HCT116 (cell line): ENCODE measurements at regions not wholly inside any gene's neighbourhood (a gene's known extent, or its start where the extent isn't known, plus 50 kb on each side); places are given as distances from the start of the nearest gene placed in this dataset.

Experiments used
- ATAC-seq: fragments of 200-7000 bp; cut with Tn5 transposase; 2 replicates; pipeline ENCODE4 v1.9.1; 2020; ENCODE audit warnings: mild to moderate bottlenecking, moderate library complexity
- BruUV-seq: library from RNA; stranded (reverse); fragments of 400-500 nt; replicated peaks from 2 replicates; lab custom pipeline; 2021; lab: Mats Ljungman, UMichigan
- CTCF ChIA-PET: fragments of 300-600 bp; sonication (Branson Sonifier 250); formaldehyde crosslinking; loops from one replicate; lab custom pipeline; 2021; ENCODE audit warnings: antibody characterized with exemption; lab: Charles Lee
- POLR2A ChIA-PET: fragments of 300-600, 350-600 bp; sonication (Branson Sonifier 250); formaldehyde crosslinking; loops from one replicate; lab custom pipeline; 2021; ENCODE audit warnings: antibody characterized with exemption; lab: Charles Lee
- RAD21 ChIA-PET, 2 experiments: fragments of 300-600 bp; sonication (Branson Sonifier 250); formaldehyde crosslinking; loops; one replicate each; lab custom pipeline; 2023; ENCODE audit warnings: low total read pairs in 2 of 2; ENCODE audit not compliant: uncharacterized antibody in 2 of 2, unreplicated experiment in 2 of 2, low non-redundant PET in 1 of 2; lab: Charles Lee
- DNase-seq: peaks from one replicate; pipeline ENCODE4 v3.0.0-alpha.2; 2010; ENCODE audit warnings: low read depth, low spot score
- H2AFZ ChIP-seq: fragments of 200-600 bp; shearing (Covaris generic), sonication (generic); 2 replicates; pipeline ENCODE4 v1.6.1; 2017; ENCODE audit warnings: low read depth, mixed run types, mixed read lengths, antibody characterized with exemption, low read length; ENCODE audit not compliant: poor library complexity, severe bottlenecking
- H3K27ac ChIP-seq: 2 replicates; pipeline ENCODE4 v1.5.1; 2012; ENCODE audit warnings: low read depth, low read length
- H3K27me3 ChIP-seq: fragments of 200-600 bp; sonication (generic); 2 replicates; pipeline ENCODE4 v1.6.1; 2016; ENCODE audit warnings: mixed run types, low read length, mixed read lengths; ENCODE audit not compliant: insufficient read depth
- H3K36me3 ChIP-seq, 2 experiments: fragments of 200-500 bp in 1 of 2; fragments of 200-600 bp in 1 of 2; sonication (Bioruptor generic) in 1 of 2; sonication (generic) in 1 of 2; 2 replicates each; pipeline versions ENCODE4 v1.5.1 to v1.6.1; 2014 to 2016; ENCODE audit warnings: low read length in 2 of 2, inconsistent platforms in 1 of 2, mixed read lengths in 1 of 2, mixed run types in 1 of 2; ENCODE audit not compliant: insufficient read depth in 2 of 2, control insufficient read depth in 1 of 2
- H3K4me1 ChIP-seq, 2 experiments: fragments of 200-600 bp in 1 of 2; sonication (generic) in 1 of 2; 2 replicates each; pipeline versions ENCODE4 v1.5.1 to v1.6.1; 2012 to 2017; ENCODE audit warnings: low read length in 2 of 2, inconsistent platforms in 1 of 2, mild to moderate bottlenecking in 1 of 2, mixed read lengths in 1 of 2, mixed run types in 1 of 2, moderate library complexity in 1 of 2; ENCODE audit not compliant: insufficient read depth in 2 of 2, control insufficient read depth in 1 of 2
- H3K4me2 ChIP-seq: fragments of 200-600 bp; sonication (generic); 2 replicates; pipeline ENCODE4 v1.6.1; 2017; ENCODE audit warnings: mixed run types, low read length, mixed read lengths
- H3K4me3 ChIP-seq, 2 experiments: fragments of 200-600 bp in 1 of 2; sonication (generic) in 1 of 2; replicated peaks in 1 of 2; 2 replicates each; pipeline ENCODE4 v1.5.1; 2011 to 2016; ENCODE audit warnings: low read length in 2 of 2, control low read depth in 1 of 2, low read depth in 1 of 2, mild to moderate bottlenecking in 1 of 2, mixed read lengths in 1 of 2, mixed run types in 1 of 2
- H3K79me2 ChIP-seq: fragments of 200-600 bp; sonication (generic); 2 replicates; pipeline ENCODE4 v1.6.1; 2017; ENCODE audit warnings: mild to moderate bottlenecking, mixed run types, low read length, moderate library complexity, mixed read lengths; ENCODE audit not compliant: insufficient read depth
- H3K9ac ChIP-seq: fragments of 200-600 bp; sonication (generic); 2 replicates; pipeline ENCODE4 v1.6.1; 2016; ENCODE audit warnings: low read length, mixed read lengths
- H3K9me2 ChIP-seq: fragments of 200-600 bp; sonication (generic), shearing (Covaris generic); 2 replicates; pipeline ENCODE4 v1.6.1; 2017; ENCODE audit warnings: mixed run types, mild to moderate bottlenecking, moderate library complexity; ENCODE audit not compliant: insufficient read depth
- H3K9me3 ChIP-seq, 2 experiments: fragments of 200-500 bp in 1 of 2; fragments of 200-600 bp in 1 of 2; sonication (Bioruptor generic) in 1 of 2; sonication (generic) in 1 of 2; 2 replicates each; pipeline ENCODE4 v1.6.1; 2014 to 2017; ENCODE audit warnings: low read length in 2 of 2, mixed read lengths in 2 of 2, inconsistent platforms in 1 of 2, low read depth in 1 of 2, mild to moderate bottlenecking in 1 of 2, mixed run types in 1 of 2, moderate library complexity in 1 of 2; ENCODE audit not compliant: control insufficient read depth in 1 of 2, insufficient read depth in 1 of 2
- H4K20me1 ChIP-seq: fragments of 200-600 bp; sonication (generic), shearing (Covaris generic); 2 replicates; pipeline ENCODE4 v1.6.1; 2017; ENCODE audit warnings: mixed run types, mild to moderate bottlenecking, moderate library complexity; ENCODE audit not compliant: insufficient read depth
- ATF3 ChIP-seq: IDR thresholded peaks from 2 replicates; pipeline ENCODE4 v1.6.1; 2012
- CBX3 ChIP-seq: IDR thresholded peaks from 2 replicates; pipeline ENCODE4 v1.6.1; 2012; ENCODE audit warnings: low read depth
- CEBPB ChIP-seq: IDR thresholded peaks from 2 replicates; pipeline ENCODE4 v1.6.1; 2012; ENCODE audit warnings: low read depth
- EGR1 ChIP-seq: IDR thresholded peaks from 2 replicates; pipeline ENCODE4 v1.6.1; 2012; ENCODE audit warnings: low read depth
- ELF1 ChIP-seq: IDR thresholded peaks from 2 replicates; pipeline ENCODE4 v1.6.1; 2012; ENCODE audit warnings: low read depth, borderline replicate concordance
- EZH2 ChIP-seq: fragments of 200-600 bp; sonication (generic); IDR thresholded peaks from 2 replicates; pipeline ENCODE4 v1.6.1; 2017; ENCODE audit warnings: antibody characterized with exemption, mixed run types
- EZH2phosphoT487 ChIP-seq: fragments of 200-600 bp; IDR thresholded peaks from 2 replicates; pipeline ENCODE4 v1.6.1; 2018; ENCODE audit warnings: antibody characterized with exemption, borderline replicate concordance
- FOSL1 ChIP-seq: IDR thresholded peaks from 2 replicates; pipeline ENCODE4 v1.6.1; 2012; ENCODE audit warnings: low read depth
- JUND ChIP-seq: IDR thresholded peaks from 2 replicates; pipeline ENCODE4 v1.6.1; 2012
- MAX ChIP-seq: IDR thresholded peaks from 2 replicates; pipeline ENCODE4 v1.6.1; 2012
- POLR2A ChIP-seq: IDR thresholded peaks from 2 replicates; pipeline ENCODE4 v1.7.0; 2011; ENCODE audit warnings: borderline replicate concordance; ENCODE audit not compliant: insufficient read depth, insufficient read length; ENCODE audit errors: extremely low read depth
- REST ChIP-seq: IDR thresholded peaks from 2 replicates; pipeline ENCODE4 v1.6.1; 2012; ENCODE audit warnings: low read depth
- SIN3A ChIP-seq: IDR thresholded peaks from 2 replicates; pipeline ENCODE4 v1.6.1; 2012; ENCODE audit warnings: low read depth
- SP1 ChIP-seq: IDR thresholded peaks from 2 replicates; pipeline ENCODE4 v1.6.1; 2012; ENCODE audit warnings: low read depth
- SRF ChIP-seq: IDR thresholded peaks from 2 replicates; pipeline ENCODE4 v1.6.1; 2012; ENCODE audit warnings: low read depth
- TCF7L2 ChIP-seq: IDR thresholded peaks from 2 replicates; pipeline ENCODE4 v1.7.0; 2011; ENCODE audit warnings: borderline replicate concordance, inconsistent platforms; ENCODE audit not compliant: insufficient read depth, insufficient read length; ENCODE audit errors: extremely low read depth
- YY1 ChIP-seq: IDR thresholded peaks from 2 replicates; pipeline ENCODE4 v1.6.1; 2011; ENCODE audit warnings: low read length, low read depth, moderate library complexity, mild to moderate bottlenecking; ENCODE audit not compliant: insufficient replicate concordance; ENCODE audit errors: extremely low read depth
- ZBTB33 ChIP-seq: IDR thresholded peaks from 2 replicates; pipeline ENCODE4 v1.6.1; 2011; ENCODE audit warnings: mild to moderate bottlenecking, low read length, moderate library complexity; ENCODE audit not compliant: insufficient replicate concordance; ENCODE audit errors: extremely low read depth
- ZFX ChIP-seq: fragments of 450-650 bp; IDR thresholded peaks from 2 replicates; pipeline ENCODE4 v1.6.1; 2017
- ZNF274 ChIP-seq: fragments of 200-500 bp; sonication (Bioruptor generic); IDR thresholded peaks from 2 replicates; pipeline ENCODE4 v1.6.1; 2014; ENCODE audit warnings: mild to moderate bottlenecking, low read depth, low read length, inconsistent platforms
- intact Hi-C: fragments of 100-400 bp; cut with micrococcal nuclease; formaldehyde crosslinking; loops from 2 replicates; pipeline ENCODE4 v1.10.0; 2022

GRCh38 chr3:103306104-103306503, 871.3 kb downstream of the ZPLD1 start:
- BruUV-seq: no TSS peak
- Histone ChIP-seq H3K4me1 (no peaks in the 10 kb centered on the region), H3K79me2 (no peaks in the 10 kb centered on the region), H3K9me3 (no peaks in the 10 kb centered on the region), H3K27me3 (no peaks in the 10 kb centered on the region), H3K9ac (no peak overlapping the region), H4K20me1 (no peaks in the 10 kb centered on the region), H3K4me3 (no peak overlapping the region), H2AFZ (no peak overlapping the region), H3K36me3 (no peaks in the 10 kb centered on the region), H3K4me2 (no peak overlapping the region), H3K27ac (no peak overlapping the region), H3K9me2 (no peaks in the 10 kb centered on the region)
- ChIA-PET CTCF (no interaction called here), POLR2A (no interaction called here), RAD21 (no interaction called here)
- no peak for ATAC-seq
- no peak for DNase-seq
- TF ChIP-seq MAX (no peak), REST (no peak), TCF7L2 (no peak), POLR2A (no peak), CEBPB (no peak), JUND (no peak), FOSL1 (no peak), CBX3 (no peak), ZNF274 (no peak), ZBTB33 (no peak), SIN3A (no peak), ATF3 (no peak), SRF (no peak), SP1 (no peak), ELF1 (no peak), ZFX (no peak), EZH2 (no peak), EGR1 (no peak), EZH2phosphoT487 (no peak), YY1 (no peak)
- intact Hi-C loops: no loop called here
